ENCODE measurements at regions not wholly inside any gene's neighbourhood (a gene's known extent, or its start where the extent isn't known, plus 50 kb on each side); places are given as distances from the start of the nearest gene placed in this dataset.
A peak's percentile ranks its signal among the peaks of the same experiment; 100 is the strongest.

DNA sequence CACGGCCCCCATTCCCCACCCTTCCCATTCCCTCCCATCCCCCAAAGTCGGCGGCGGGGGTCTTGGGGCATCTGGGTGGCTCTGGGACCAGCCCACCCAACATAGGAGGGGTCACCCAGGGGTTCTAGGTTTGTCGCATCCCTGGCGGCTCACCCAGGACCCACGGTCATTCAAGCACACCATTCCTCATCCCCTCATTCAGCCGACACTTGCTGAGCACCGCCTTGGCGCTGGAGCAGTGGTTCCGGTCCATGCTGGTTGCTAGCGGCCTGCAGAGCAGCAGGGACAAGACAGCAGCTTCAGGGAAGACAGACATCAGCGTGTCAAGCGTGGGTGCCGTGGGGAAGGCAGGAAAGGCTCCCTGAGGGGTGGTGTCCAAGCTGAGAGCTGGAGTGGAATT lies 50.5 kb upstream of the OTOS start:
- no peak for DNase-seq

DNA sequence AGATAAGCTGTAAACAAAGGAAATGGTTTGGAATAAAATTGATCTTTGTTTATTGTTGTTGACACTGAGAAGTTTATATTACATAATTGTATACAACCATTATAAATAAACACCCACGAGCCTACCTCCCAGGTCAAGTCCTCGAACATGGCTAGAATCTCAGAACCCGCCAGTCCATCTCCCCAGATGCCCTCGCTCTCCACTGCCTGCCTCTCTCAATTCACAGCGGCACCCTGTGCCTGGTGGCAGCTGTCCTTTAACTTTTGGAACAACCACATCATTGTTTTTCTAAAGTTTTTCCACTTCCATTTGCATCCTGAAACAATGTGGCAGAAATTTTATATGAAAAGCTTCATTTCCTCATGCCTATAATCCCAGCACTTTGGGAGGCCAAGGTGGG lies 52.2 kb upstream of the OTOS start:
- peak in 1 of 56 donors; percentile 20 for DNase-seq

DNA sequence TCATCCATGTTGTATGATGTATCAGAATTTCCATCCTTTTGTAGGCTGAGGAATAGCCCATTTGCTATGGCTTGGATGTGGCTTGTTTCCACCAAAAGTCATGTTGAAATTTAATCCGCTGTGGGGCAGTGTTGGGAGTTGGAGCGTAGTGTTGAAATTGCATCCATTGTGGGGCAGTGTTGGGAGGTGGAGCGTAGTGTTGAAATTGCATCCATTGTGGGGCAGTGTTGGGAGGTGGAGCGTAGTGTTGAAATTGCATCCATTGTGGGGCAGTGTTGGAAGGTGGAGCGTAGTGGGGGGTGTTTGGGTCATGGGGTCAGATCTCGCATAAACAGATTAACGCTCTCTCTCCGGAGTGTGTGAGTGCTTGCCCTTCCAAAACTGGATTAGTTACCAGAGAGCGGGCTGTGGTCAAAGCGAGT lies 53.9 kb upstream of the OTOS start:
- DNase-seq: peak in 1 of 56 donors; percentile 14

DNA sequence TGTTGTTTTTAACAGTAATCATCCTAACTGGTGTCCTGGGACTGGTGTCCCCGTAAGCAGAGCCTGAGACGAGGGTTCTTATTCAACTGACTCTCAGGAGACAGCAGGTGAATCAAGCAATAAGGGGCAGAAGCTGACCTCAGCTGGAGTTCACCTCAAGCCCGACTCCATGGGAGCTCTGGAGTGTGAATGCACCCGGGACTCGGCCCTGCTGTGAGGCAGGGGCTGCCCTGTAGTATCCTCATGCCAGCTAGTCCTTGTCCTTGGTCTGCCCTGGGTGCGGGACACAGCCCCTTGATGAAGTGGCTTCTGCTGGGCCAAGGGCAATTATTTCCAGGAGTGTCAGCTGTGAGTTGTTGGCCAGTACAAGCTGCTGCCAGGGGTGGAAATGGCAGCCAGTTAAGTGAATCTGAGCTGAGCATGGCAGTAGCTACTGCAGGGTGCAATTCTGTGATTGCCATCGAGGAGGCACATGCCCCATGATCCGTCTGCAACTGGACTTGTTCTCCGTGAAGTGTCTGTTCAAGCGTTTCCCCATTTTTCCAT lies 54.9 kb upstream of the OTOS start:
- DNase-seq: no peak

DNA sequence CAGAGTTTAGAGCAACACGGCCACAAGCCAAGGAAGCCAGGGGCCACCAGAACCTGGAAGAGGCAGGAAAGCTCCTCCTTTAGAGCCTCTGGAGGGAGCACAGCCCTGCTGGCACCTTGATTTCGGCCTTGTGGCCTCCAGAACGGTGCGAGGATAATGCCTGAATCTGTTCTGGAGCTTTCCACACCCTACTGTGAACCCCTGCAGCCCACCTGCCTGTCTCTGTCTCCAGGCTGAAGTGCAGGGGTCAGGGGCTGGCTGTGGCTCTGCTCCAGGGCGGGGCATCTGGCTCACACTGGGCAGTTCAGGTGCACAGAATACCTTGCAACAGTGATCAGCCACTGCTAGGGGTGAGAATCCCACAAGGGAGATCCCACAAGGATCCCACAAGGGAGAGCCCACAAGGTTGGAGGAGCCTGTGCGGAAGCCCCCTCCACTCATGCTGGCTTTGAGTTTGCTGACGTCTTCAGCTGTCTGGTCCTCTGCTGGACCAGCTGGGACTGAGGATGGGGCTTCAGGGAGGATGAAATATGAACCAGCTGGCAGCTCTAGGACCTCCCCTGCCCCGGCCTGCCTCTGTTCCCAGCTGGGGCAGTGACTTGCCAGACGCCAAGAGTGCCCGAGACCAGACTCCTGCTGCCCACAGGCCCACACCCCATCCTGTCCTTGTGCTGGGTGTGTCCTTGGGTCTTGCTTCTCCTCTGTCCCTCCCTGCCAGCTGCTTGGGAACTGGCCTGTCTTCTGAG lies 56.4 kb upstream of the OTOS start:
- DNase-seq: no peak

DNA sequence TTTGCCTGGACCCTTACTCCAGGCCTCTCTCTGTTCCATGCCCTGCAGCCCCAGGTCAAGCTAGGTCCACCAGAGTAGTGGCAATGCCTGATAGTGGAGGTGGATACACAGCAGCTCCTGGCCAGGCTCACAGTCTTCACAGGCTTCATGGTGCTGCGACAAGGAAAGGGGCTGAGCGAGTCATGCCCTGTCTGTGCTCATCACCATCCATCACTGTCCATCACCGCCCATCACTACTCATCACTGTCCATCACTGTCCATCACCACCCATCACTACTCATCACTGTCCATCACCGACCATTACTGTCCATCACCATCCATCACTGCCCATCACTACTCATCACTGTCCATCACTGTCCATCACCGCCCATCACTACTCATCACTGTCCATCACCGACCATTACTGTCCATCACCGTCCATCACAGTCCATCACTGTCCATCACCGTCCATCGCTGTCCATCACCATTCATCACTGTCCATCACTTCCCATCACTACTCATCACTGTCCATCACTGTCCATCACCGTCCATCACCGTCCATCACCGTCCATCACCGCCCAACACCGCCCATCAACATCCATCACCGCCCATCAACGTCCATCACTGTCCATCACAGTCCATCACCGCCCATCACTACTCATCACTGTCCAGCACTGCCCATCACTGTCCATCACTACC lies 57.1 kb upstream of the OTOS start:
- no peak for DNase-seq

DNA sequence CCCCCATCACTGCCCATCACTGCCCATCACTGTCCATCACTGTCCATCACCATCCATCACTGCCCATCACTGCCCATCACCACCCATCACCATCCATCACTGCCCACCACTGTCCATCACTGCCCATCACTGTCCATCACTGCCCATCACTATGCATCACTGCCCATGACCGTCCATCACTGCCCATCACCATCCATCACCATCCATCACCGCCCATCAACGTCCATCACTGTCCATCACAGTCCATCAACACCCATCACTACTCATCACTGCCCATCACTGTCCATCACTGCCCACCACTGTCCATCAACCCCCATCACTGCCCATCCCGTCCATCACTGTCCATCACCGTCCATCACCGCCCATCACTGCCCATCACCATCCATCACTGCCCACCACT lies 57.8 kb upstream of the OTOS start:
- DNase-seq: no peak

DNA sequence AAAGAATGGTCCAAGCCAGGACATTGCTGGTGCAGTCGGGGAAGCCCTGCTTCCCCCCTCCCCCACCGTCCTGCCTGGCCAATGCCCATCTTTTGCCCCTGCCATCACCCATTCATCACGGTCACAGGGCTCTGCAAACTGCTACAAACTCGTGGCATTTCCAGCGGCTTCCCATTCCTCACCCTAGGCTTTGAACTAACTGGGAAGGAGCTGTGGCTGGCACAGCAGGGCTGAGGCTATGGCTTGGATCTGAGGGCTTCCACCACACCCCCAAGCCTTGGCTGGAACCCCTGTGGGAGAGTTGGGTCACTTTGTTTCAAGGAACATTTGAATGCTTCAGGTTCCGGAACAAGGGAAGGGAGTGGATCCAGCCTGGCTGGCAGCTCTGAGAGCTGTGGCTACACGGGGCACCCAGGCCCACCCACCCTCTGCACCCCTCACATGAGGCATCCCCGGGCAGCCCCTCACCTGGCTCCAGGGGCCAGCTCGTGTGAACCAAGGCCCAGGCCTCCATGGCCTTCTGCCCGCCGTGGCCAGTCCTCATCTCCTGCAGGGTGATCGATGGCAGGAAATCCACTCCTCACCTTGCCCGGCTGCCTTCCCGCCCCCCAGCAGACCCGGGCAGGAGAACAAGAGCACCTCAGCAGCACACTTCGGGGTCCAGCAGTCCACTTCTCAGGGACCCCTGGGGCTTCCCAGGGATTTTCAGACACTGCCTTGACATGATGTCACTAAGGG lies 58.8 kb upstream of the OTOS start:
- DNase-seq: no peak

DNA sequence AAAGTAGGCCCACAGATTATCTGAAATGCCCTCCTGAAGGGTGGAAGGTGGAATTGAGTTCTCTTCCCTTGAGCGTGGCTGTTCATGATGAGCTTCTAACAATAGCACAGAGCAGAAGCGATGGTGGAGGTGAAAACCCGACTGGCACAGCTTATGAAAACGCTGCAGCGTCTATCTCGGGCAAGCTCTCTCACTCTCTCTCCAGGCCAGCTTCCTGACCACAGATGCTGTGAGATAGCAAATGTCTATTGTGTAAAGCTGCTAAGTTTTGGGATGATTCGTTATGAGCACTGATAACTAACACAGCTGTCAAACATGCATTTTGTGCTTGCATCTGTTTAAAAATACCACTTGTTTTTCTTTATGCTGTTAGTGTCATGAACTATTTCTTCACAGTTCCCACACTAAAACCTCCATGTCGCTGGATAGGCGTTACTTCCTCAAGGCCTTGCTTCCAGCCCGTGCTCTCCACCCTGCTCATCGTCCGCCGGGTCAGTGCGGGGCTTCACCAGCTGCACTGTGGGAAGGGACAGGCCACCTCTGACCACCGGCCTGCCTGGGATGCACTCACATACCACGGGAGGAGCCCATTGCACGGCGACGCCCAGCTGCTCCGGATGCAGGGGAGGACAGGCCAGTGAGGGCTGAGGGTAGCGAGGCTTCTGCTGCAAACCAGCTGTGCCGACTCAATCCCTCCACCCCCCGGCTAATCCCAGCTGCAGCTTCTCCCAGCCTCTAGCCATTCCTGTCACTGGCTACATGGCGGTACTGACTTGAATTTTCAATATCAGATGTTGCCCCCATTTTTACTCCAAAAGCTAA lies 60.0 kb upstream of the OTOS start:
- peak in 1 of 56 donors; percentile 8 for DNase-seq

DNA sequence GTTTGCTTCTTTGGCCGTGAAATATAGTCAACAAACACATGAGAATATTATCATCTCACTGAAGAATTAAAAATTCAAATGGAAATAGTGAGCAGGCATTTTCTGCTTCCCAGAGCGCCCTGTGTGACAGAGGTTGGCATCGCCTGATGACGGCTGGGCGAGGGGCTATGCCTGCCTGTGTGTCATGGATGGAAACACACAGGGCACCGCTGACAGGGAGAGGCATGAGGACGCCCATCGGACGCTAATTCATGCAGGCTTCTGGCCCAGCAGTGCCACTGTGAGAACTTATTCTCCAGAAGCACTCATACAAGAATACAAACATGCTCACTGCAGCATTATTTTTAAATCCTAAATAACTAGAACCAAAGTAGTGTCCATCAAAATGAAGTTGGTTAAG lies 61.4 kb upstream of the OTOS start:
- peak in 5 of 56 donors; percentile 22 to 61 (median 28) for DNase-seq

DNA sequence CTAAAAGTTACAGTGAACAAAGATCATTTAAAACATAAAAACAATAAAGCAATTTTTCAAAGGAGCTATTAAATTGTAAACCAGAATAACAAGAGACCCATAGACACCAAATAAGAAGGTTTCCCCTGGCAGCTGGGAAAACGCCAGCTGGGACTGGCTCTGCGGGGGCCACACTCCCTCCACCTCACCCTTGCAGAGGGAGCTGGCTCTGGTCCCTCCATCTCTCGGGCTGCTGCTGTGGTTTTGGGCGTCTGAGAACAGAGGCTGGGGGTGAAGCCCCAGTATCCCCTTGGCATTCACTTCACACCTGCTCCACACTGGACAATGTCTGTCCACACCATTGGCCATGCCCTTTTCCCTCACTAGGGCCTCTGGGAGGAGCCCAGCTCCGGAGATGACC lies 62.1 kb upstream of the OTOS start:
- DNase-seq: no peak

DNA sequence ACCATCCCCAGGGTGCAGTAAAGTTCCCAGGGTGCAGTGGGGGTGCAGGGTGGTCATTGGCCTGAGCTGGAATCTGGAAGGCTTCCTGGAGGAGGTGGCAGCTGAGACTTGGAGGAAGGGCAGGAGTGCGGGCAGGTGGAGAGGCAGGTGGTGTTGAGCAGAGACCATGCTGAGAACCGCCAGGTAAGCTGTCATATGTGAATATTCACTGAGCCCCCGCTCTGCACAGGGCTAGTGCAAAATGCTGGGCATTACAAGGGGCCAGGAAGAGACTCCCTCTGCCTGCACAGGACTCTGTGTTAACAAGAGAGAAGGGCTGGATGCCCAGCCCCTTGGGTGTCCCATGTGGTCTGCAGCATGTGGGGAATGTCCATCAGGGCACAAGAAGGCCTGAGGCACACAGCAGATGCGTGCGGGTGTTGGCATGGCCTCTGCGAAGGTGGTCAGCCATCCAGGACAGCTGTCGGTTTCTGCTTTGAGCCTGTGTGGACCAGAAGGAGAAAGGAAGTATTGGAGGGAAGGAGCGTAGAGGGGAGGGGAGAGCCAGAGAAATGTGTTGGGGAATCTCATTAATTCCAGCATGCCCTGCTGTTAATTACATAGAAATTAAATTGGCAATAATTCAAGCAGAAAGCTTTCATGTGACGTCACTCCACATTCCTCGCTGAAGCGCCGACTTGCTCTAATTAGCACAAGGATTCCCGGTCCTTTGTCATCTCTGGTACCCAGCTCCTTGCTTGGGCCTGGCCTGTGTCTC lies 62.8 kb upstream of the OTOS start:
- no peak for DNase-seq

DNA sequence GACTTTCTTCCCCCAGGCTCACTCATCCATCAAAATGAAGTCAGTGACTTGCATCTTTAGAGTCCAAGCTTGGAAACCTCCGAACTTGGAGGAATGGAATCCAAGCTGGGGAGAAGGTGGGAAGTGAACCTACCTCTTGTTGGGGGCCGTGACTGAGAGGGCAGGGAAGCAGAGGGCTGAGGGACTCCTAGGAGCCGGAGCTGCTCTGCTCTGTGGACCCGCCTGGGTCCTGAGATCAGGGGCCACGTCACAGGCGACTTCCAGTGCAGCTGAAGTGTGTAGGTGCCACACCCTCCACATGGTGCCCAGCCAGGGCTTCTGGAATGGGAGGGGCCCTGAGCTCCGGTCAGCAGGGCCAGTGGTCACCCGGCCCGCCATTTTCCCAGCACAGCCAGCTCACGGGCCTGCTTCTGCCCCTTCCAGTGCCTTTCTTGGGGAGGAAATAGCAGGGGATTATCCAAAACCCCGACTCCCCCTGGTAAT lies 63.4 kb upstream of the OTOS start:
- no peak for DNase-seq

DNA sequence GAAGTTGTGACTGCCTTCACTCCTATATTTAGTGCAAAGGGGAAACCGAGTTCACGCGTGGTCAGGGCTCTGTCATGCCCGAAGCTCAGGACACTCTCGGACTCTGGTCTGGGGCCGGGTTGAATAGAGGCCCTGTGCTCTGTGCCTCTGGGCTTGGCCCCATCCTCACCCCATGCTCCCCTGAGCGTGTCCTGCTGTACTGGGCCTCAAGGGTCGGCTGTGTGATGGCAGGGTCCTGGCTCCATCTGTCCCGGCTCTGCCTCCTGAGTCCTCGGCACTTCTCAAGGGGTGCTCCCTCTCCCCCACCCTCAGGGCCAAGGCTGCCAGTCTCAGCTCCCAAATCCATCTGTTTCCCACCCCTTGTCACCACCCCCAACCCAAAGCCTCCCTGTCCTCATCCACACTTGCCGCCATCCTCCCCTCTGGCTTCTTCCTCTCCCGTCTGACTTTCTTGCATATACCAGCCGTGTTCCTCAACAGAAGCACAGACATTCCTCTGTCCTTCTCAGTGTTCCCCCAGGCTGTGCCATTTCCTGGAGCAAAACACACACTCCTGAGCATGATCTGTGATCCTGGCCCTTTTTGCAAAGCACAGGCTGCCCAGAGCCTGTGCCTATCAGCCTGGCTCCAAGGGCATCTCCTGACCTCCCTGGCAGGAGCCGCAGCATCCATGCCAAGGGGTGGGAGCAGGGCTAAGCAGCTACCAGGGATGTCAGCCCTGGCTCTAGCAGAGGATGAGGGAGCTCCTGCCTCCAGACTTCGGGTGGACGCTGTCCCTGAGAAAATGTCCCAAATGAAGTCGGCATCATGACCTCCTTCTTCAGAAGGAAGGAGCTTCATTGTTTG lies 64.2 kb upstream of the OTOS start:
- no peak for DNase-seq

DNA sequence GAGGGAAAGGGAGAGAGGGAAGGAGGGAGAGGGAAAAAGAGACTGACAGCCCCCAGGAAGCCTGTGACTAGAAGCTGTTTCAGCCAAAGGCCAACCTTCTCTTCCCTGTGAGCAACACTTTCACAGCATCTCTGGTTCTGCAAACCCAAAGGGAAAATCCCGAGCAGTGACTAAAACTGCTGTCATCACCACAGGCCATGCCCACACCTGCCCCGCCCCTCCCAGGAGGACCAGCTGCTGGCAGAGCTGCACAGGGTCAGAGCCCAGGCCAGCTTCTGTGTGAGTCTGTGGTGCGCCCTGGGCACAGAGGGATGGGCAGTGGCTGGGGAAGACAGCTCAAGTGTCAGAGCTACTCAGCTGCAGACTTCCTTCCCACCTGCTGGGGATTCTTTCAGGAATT lies 64.9 kb upstream of the OTOS start:
- peak in 1 of 56 donors; percentile 24 for DNase-seq

DNA sequence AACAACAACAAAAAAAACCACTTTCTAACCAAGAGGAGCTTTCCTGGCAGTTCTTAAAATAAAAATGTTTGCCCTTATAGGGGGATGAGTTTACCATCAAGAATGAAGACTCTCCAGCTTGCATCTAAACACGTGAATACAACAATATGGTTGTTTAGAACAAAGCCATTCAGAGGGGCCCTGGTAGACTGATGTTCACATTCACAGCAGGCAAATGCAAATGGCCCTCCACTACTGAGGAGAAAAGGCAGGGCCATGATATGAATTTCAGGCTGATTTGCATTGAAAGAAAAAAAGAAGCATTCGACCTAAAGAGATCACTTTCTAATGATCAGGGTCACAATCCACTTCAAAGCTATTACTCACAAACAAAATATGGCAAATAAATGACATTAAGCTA lies 65.3 kb upstream of the OTOS start:
- no peak for DNase-seq

DNA sequence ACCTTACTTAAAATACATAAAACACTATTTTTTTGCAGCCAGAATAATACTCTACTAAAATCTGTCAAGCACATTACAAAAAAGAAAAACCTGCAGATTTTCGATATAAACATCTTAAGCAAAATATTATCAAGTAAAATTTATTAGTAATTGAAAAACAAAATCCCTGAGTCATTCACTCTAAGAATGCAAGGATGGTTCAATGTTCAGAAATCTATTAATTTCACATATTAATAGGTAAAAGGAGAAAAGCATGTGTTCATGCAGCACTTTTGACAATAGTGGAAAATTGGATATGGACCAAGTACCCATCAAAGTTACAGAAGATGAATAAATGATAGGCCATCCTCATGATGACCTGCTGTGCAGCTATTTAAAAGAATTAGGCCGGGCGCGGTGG lies 66.2 kb upstream of the OTOS start:
- no peak for DNase-seq

DNA sequence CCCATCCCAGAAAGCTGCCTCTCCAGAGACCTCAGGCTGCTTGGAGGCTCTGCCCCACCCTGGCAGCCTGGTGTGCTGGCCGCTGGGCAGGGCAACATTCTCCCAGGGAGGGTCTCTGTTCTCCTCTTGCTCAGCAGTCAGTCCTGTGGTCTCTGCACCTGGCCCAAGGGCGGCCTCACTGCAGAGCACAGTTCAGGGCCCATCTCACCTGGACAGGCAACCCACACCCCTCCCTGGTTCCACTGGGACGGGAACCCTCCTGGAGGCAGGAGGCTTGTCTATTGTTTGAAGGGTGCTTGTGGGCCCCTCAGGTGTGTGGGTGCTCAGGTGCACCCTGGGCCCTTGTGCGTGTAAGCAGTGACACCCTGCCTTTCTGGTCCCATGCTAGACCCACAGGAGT lies 67.2 kb upstream of the OTOS start:
- DNase-seq: no peak

DNA sequence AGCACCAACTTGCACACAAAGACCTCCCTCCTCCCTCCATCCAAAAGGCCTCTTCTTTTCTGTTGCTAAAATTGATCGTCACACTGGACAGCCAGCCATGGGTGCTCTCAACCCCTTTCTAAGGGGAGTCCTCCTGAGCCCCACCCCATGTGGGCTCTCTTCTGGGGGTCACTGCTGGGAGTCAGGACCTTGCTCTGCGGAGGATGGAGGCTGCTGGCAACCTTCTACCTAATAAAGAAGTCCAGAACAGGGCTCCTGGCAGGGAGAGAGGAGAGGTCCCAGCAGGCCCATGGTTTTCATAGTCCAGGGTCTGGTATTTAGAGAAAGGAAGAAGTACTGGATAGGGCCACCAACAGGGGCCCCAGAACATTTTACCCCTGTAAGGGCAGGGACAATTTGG lies 67.6 kb upstream of the OTOS start:
- DNase-seq: no peak
